ENCODE measurements at regions not wholly inside any gene's neighbourhood (a gene's known extent, or its start where the extent isn't known, plus 50 kb on each side); places are given as distances from the start of the nearest gene placed in this dataset.

- 71 to 85% (median 79%) methylated on average over 2 of the region's 2 CpGs for WGBS, 3 donors
- Histone ChIP-seq H3K27me3 (ENCODE audit: control insufficient read depth in 3 of 3, insufficient read depth in 3 of 3, low read length in 3 of 3) (no peaks in the 10 kb centered on the region), H3K4me3 (ENCODE audit: low read depth in 1 of 3, low read length in 3 of 3) (no peak overlapping the region), H3K27ac (ENCODE audit: low read depth in 1 of 3, low read length in 2 of 3) (no peak overlapping the region), H3K4me1 (ENCODE audit: control insufficient read depth in 3 of 3, insufficient read depth in 2 of 3, low read depth in 1 of 3, low read length in 2 of 3) (no peaks in the 10 kb centered on the region), H3K9me3 (ENCODE audit: control insufficient read depth in 2 of 2, insufficient read depth in 1 of 2, low read depth in 1 of 2, low read length in 1 of 2) (no peaks in the 10 kb centered on the region), H3K36me3 (ENCODE audit: control insufficient read depth in 3 of 3, insufficient read depth in 2 of 3, low read depth in 1 of 3, low read length in 3 of 3) (no peaks in the 10 kb centered on the region)
- DNase-seq (no peak), FAIRE-seq (no peak)
Measured at GRCh38 chr9:13354733-13355132, 75.2 kb upstream of the MPDZ start.

- WGBS, 3 donors: 33 to 65% (median 57%) methylated on average over 4 of the region's 4 CpGs
- no peaks in the 10 kb centered on the region for H3K27me3 ChIP-seq (ENCODE audit: control insufficient read depth in 3 of 3, insufficient read depth in 3 of 3, low read length in 3 of 3)
- no peak overlapping the region for H3K27ac ChIP-seq (ENCODE audit: low read depth in 1 of 3, low read length in 2 of 3)
- H3K4me1 ChIP-seq (ENCODE audit: control insufficient read depth in 3 of 3, insufficient read depth in 2 of 3, low read depth in 1 of 3, low read length in 2 of 3): no peaks in the 10 kb centered on the region
- H3K9me3 ChIP-seq (ENCODE audit: control insufficient read depth in 2 of 2, insufficient read depth in 1 of 2, low read depth in 1 of 2, low read length in 1 of 2): no peaks in the 10 kb centered on the region
- DNase-seq (no peak), FAIRE-seq (no peak)
- no peaks in the 10 kb centered on the region for H3K36me3 ChIP-seq (ENCODE audit: control insufficient read depth in 3 of 3, insufficient read depth in 2 of 3, low read depth in 1 of 3, low read length in 3 of 3)
- no peak overlapping the region for H3K4me3 ChIP-seq (ENCODE audit: low read depth in 1 of 3, low read length in 3 of 3)
Measured at GRCh38 chr9:13352451-13352979, 73.0 kb upstream of the MPDZ start.

- no peaks in the 10 kb centered on the region for H3K9me3 ChIP-seq (ENCODE audit: control insufficient read depth in 2 of 2, insufficient read depth in 1 of 2, low read depth in 1 of 2, low read length in 1 of 2)
- no peak overlapping the region for H3K27ac ChIP-seq (ENCODE audit: low read depth in 1 of 3, low read length in 2 of 3)
- H3K36me3 ChIP-seq (ENCODE audit: control insufficient read depth in 3 of 3, insufficient read depth in 2 of 3, low read depth in 1 of 3, low read length in 3 of 3): no peaks in the 10 kb centered on the region
- no peaks in the 10 kb centered on the region for H3K27me3 ChIP-seq (ENCODE audit: control insufficient read depth in 3 of 3, insufficient read depth in 3 of 3, low read length in 3 of 3)
- DNase-seq: peak; percentile 25 to 26
- no peak overlapping the region for H3K4me3 ChIP-seq (ENCODE audit: low read depth in 1 of 3, low read length in 3 of 3)
- 6 to 11% (median 10%) methylated on average over 3 of the region's 3 CpGs for WGBS, 3 donors
- H3K4me1 ChIP-seq (ENCODE audit: control insufficient read depth in 3 of 3, insufficient read depth in 2 of 3, low read depth in 1 of 3, low read length in 2 of 3): no peaks in the 10 kb centered on the region
- no peak for FAIRE-seq
Measured at GRCh38 chr9:13351778-13352386, 72.4 kb upstream of the MPDZ start.

- FAIRE-seq: no peak
- Histone ChIP-seq H3K9me3 (ENCODE audit: control insufficient read depth in 2 of 2, insufficient read depth in 1 of 2, low read depth in 1 of 2, low read length in 1 of 2) (no peaks in the 10 kb centered on the region), H3K27me3 (ENCODE audit: control insufficient read depth in 3 of 3, insufficient read depth in 3 of 3, low read length in 3 of 3) (no peaks in the 10 kb centered on the region), H3K4me3 (ENCODE audit: low read depth in 1 of 3, low read length in 3 of 3) (no peak overlapping the region), H3K27ac (ENCODE audit: low read depth in 1 of 3, low read length in 2 of 3) (no peak overlapping the region), H3K4me1 (ENCODE audit: control insufficient read depth in 3 of 3, insufficient read depth in 2 of 3, low read depth in 1 of 3, low read length in 2 of 3) (no peaks in the 10 kb centered on the region), H3K36me3 (ENCODE audit: control insufficient read depth in 3 of 3, insufficient read depth in 2 of 3, low read depth in 1 of 3, low read length in 3 of 3) (no peaks in the 10 kb centered on the region)
- 48 to 66% (median 60%) methylated on average over 2 of the region's 2 CpGs for WGBS, 3 donors
- DNase-seq: no peak
Measured at GRCh38 chr9:13332571-13332970, 53.1 kb upstream of the MPDZ start.

- H3K9me3 ChIP-seq (ENCODE audit: control insufficient read depth in 2 of 2, insufficient read depth in 1 of 2, low read depth in 1 of 2, low read length in 1 of 2): no peaks in the 10 kb centered on the region
- FAIRE-seq: no peak
- WGBS, 3 donors: 91 to 97% (median 92%) methylated on average over 3 of the region's 3 CpGs
- H3K27ac ChIP-seq (ENCODE audit: low read depth in 1 of 3, low read length in 2 of 3): no peak overlapping the region
- H3K4me3 ChIP-seq (ENCODE audit: low read depth in 1 of 3, low read length in 3 of 3): no peak overlapping the region
- no peaks in the 10 kb centered on the region for H3K27me3 ChIP-seq (ENCODE audit: control insufficient read depth in 3 of 3, insufficient read depth in 3 of 3, low read length in 3 of 3)
- no peaks in the 10 kb centered on the region for H3K4me1 ChIP-seq (ENCODE audit: control insufficient read depth in 3 of 3, insufficient read depth in 2 of 3, low read depth in 1 of 3, low read length in 2 of 3)
- no peak for DNase-seq
- no peaks in the 10 kb centered on the region for H3K36me3 ChIP-seq (ENCODE audit: control insufficient read depth in 3 of 3, insufficient read depth in 2 of 3, low read depth in 1 of 3, low read length in 3 of 3)
Measured at GRCh38 chr9:13331320-13331719, 51.8 kb upstream of the MPDZ start.

- Histone ChIP-seq H3K4me1 (ENCODE audit: control insufficient read depth in 3 of 3, insufficient read depth in 2 of 3, low read depth in 1 of 3, low read length in 2 of 3) (no peaks in the 10 kb centered on the region), H3K4me3 (ENCODE audit: low read depth in 1 of 3, low read length in 3 of 3) (no peak overlapping the region), H3K27ac (ENCODE audit: low read depth in 1 of 3, low read length in 2 of 3) (no peak overlapping the region), H3K36me3 (ENCODE audit: control insufficient read depth in 3 of 3, insufficient read depth in 2 of 3, low read depth in 1 of 3, low read length in 3 of 3) (no peaks in the 10 kb centered on the region), H3K27me3 (ENCODE audit: control insufficient read depth in 3 of 3, insufficient read depth in 3 of 3, low read length in 3 of 3) (no peaks in the 10 kb centered on the region), H3K9me3 (ENCODE audit: control insufficient read depth in 2 of 2, insufficient read depth in 1 of 2, low read depth in 1 of 2, low read length in 1 of 2) (no peaks in the 10 kb centered on the region)
- DNase-seq: no peak
- 33 to 72% (median 36%) methylated on average over 1 of the region's 1 CpG for WGBS, 3 donors
- FAIRE-seq: no peak
Measured at GRCh38 chr9:13330396-13331004, 51.0 kb upstream of the MPDZ start.
